HUES48 (cell line): ENCODE measurements at regions not wholly inside any gene's neighbourhood (a gene's known extent, or its start where the extent isn't known, plus 50 kb on each side); places are given as distances from the start of the nearest gene placed in this dataset.

Experiments
- H3K27ac ChIP-seq: one replicate; pipeline ENCODE4 v1.7.0; 2013; ENCODE audit warnings: low read depth, low read length, inconsistent platforms
- H3K27me3 ChIP-seq: 2 replicates; pipeline ENCODE4 v1.6.1; 2013; ENCODE audit warnings: mild to moderate bottlenecking, low read length; ENCODE audit not compliant: control insufficient read depth, insufficient read depth
- H3K36me3 ChIP-seq: 2 replicates; pipeline ENCODE4 v1.6.1; 2013; ENCODE audit warnings: low read length; ENCODE audit not compliant: control insufficient read depth, insufficient read depth
- H3K4me1 ChIP-seq: 2 replicates; pipeline ENCODE4 v1.6.1; 2013; ENCODE audit warnings: mild to moderate bottlenecking, low read length; ENCODE audit not compliant: control insufficient read depth, insufficient read depth
- H3K4me3 ChIP-seq: 2 replicates; pipeline ENCODE4 v1.5.1; 2013; ENCODE audit warnings: mild to moderate bottlenecking, low read depth, low read length
- H3K9ac ChIP-seq: 2 replicates; pipeline ENCODE4 v1.6.1; 2013; ENCODE audit warnings: mild to moderate bottlenecking, low read depth, low read length, moderate library complexity
- H3K9me3 ChIP-seq: 2 replicates; pipeline ENCODE4 v1.6.1; 2013; ENCODE audit warnings: low read length; ENCODE audit not compliant: control insufficient read depth, insufficient read depth

- Histone ChIP-seq H3K9me3 (no peaks in the 10 kb centered on the region), H3K9ac (no peak overlapping the region), H3K27ac (no peak overlapping the region), H3K4me1 (peaks cover 21% of the 10 kb centered on the region), H3K4me3 (no peak overlapping the region), H3K36me3 (no peaks in the 10 kb centered on the region), H3K27me3 (no peaks in the 10 kb centered on the region)
These were observed 467.5 kb downstream of the VRK1 start for GRCh38 chr14:97264516-97265230.

- Histone ChIP-seq H3K27ac (no peak overlapping the region), H3K36me3 (no peaks in the 10 kb centered on the region), H3K27me3 (no peaks in the 10 kb centered on the region), H3K9ac (no peak overlapping the region), H3K4me1 (peaks cover 21% of the 10 kb centered on the region), H3K9me3 (no peaks in the 10 kb centered on the region), H3K4me3 (no peak overlapping the region)
These were observed 469.5 kb downstream of the VRK1 start for GRCh38 chr14:97266653-97267052.

- Histone ChIP-seq H3K27me3 (no peaks in the 10 kb centered on the region), H3K9me3 (no peaks in the 10 kb centered on the region), H3K36me3 (no peaks in the 10 kb centered on the region), H3K27ac (no peak overlapping the region), H3K4me3 (no peak overlapping the region), H3K9ac (no peak overlapping the region), H3K4me1 (peaks cover 21% of the 10 kb centered on the region)
These were observed 470.3 kb downstream of the VRK1 start for GRCh38 chr14:97267509-97267908.

GRCh38 chr14:97268097-97268496 is 470.9 kb downstream of the VRK1 start:
- Histone ChIP-seq H3K36me3 (no peaks in the 10 kb centered on the region), H3K9me3 (no peaks in the 10 kb centered on the region), H3K27ac (no peak overlapping the region), H3K27me3 (no peaks in the 10 kb centered on the region), H3K4me3 (no peak overlapping the region), H3K9ac (no peak overlapping the region), H3K4me1 (peaks cover 21% of the 10 kb centered on the region)

GRCh38 chr14:97270308-97270707 is 473.1 kb downstream of the VRK1 start:
- no peaks in the 10 kb centered on the region for H3K27me3 ChIP-seq
- no peak overlapping the region for H3K4me3 ChIP-seq
- H3K9ac ChIP-seq, result no peak overlapping the region
- H3K27ac ChIP-seq, result no peak overlapping the region
- peaks cover 21% of the 10 kb centered on the region for H3K4me1 ChIP-seq
- H3K36me3 ChIP-seq, result no peaks in the 10 kb centered on the region
- H3K9me3 ChIP-seq, result no peaks in the 10 kb centered on the region

GRCh38 chr14:97271451-97271960 is 474.3 kb downstream of the VRK1 start:
- H3K4me1 ChIP-seq, result peaks cover 21% of the 10 kb centered on the region
- H3K9me3 ChIP-seq, result no peaks in the 10 kb centered on the region
- no peaks in the 10 kb centered on the region for H3K36me3 ChIP-seq
- no peak overlapping the region for H3K27ac ChIP-seq
- H3K9ac ChIP-seq, result no peak overlapping the region
- no peaks in the 10 kb centered on the region for H3K27me3 ChIP-seq
- no peak overlapping the region for H3K4me3 ChIP-seq

- Histone ChIP-seq H3K36me3 (no peaks in the 10 kb centered on the region), H3K4me3 (no peak overlapping the region), H3K4me1 (peaks cover 13% of the 10 kb centered on the region; the same call in 1 of the 2 replicates), H3K9ac (no peak overlapping the region), H3K27me3 (no peaks in the 10 kb centered on the region), H3K9me3 (no peaks in the 10 kb centered on the region), H3K27ac (no peak overlapping the region)
These were observed 476.4 kb downstream of the VRK1 start for GRCh38 chr14:97273540-97273939.

- Histone ChIP-seq H3K27me3 (no peaks in the 10 kb centered on the region), H3K27ac (no peak overlapping the region)
These were observed 477.4 kb downstream of the VRK1 start for GRCh38 chr14:97274626-97275025.

GRCh38 chr14:97275276-97275675 is 478.1 kb downstream of the VRK1 start:
- Histone ChIP-seq H3K4me3 (no peak overlapping the region), H3K4me1 (peaks cover 12% of the 10 kb centered on the region; the same call in 1 of the 2 replicates), H3K27ac (no peak overlapping the region), H3K27me3 (no peaks in the 10 kb centered on the region), H3K9me3 (no peaks in the 10 kb centered on the region), H3K36me3 (no peaks in the 10 kb centered on the region), H3K9ac (no peak overlapping the region)

More at GRCh38 chr14:97274626-97275025, 477.4 kb downstream of the VRK1 start:
- H3K9me3 ChIP-seq, result no peaks in the 10 kb centered on the region
- no peak overlapping the region for H3K4me3 ChIP-seq
- no peaks in the 10 kb centered on the region for H3K36me3 ChIP-seq
- peaks cover 12% of the 10 kb centered on the region; the same call in 1 of the 2 replicates for H3K4me1 ChIP-seq
- no peak overlapping the region for H3K9ac ChIP-seq

GRCh38 chr14:97276573-97276972 is 479.4 kb downstream of the VRK1 start:
- Histone ChIP-seq H3K4me1 (peaks cover 23% of the 10 kb centered on the region; the same call in 1 of the 2 replicates), H3K27me3 (no peaks in the 10 kb centered on the region), H3K36me3 (no peaks in the 10 kb centered on the region), H3K4me3 (no peak overlapping the region), H3K27ac (no peak overlapping the region), H3K9me3 (no peaks in the 10 kb centered on the region), H3K9ac (no peak overlapping the region)

GRCh38 chr14:97277711-97278110 is 480.5 kb downstream of the VRK1 start:
- H3K9me3 ChIP-seq, result no peaks in the 10 kb centered on the region
- peak overlapping the region; percentile 66 for H3K27ac ChIP-seq
- peaks cover 24% of the 10 kb centered on the region; the same call in 1 of the 2 replicates for H3K4me1 ChIP-seq
- no peaks in the 10 kb centered on the region for H3K36me3 ChIP-seq
- H3K27me3 ChIP-seq, result no peaks in the 10 kb centered on the region
- H3K9ac ChIP-seq, result no peak overlapping the region
- H3K4me3 ChIP-seq, result no peak overlapping the region
